HL-60/S4 (cell line): ENCODE measurements at regions not wholly inside any gene's neighbourhood (a gene's known extent, or its start where the extent isn't known, plus 50 kb on each side); places are given as distances from the start of the nearest gene placed in this dataset.
"Not testable (repeated sequence)": the region's sequence is repeated elsewhere in the genome, so short reads cannot be mapped to it uniquely, and the experiment has no call there.

Source experiments
- in situ Hi-C: fragments of 300-500 bp; cut with MboI; formaldehyde crosslinking; loops from 2 replicates; pipeline ENCODE4 v1.14.3; 2022; ENCODE audit warnings: low sequenced_read_pairs

DNA sequence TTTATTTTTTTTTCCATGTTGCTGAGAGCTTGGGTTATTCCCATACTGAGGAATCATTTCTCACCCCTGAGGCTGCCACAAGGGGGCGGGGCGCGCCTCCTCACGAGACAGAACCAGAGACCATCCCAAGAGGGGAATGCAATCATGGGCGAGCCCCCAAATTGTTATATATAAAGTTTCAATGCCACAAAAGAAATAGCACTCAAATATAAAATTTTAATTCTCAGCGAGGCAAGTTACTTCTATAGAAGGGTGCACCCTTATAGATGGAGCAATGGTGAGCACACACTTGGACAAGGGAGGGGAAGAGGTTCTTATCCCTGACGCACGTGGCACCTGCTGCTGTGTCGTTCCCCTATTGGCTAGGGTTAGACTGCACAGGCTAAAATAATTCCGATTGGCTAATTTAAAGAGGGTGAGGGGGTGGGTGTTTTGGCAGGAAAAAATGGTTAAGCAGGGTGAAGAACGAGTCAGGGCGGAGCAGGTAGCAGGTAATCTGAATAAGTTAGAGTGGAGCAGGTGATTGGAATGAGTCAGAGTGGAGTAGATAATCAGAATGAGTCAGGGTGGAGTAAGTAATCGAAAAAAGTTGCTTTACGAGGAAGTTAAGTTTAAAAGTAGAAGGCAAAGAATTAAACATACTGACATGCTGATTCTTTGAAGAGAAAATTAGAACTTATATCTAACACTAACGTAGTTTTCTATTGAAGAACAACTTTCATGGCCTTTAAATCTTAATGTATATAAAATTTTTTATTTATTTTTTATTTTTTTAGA, 177.5 kb downstream of the MTCL1 start:
- in situ Hi-C loops: no loop called here

DNA sequence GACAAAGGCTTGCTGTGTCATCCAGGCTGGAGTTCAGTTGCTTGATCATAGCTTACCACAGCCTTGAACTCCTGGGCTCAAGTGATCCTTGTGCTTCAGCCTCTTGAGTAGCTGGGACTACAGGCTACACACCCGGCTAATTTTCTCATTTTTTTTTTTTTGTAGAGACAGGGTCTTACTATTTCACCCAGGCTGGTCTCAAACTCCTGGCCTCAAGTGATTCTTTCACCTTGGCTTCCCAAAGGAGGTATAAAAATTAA, 178.0 kb downstream of the MTCL1 start:
- in situ Hi-C loops: no loop called here

DNA sequence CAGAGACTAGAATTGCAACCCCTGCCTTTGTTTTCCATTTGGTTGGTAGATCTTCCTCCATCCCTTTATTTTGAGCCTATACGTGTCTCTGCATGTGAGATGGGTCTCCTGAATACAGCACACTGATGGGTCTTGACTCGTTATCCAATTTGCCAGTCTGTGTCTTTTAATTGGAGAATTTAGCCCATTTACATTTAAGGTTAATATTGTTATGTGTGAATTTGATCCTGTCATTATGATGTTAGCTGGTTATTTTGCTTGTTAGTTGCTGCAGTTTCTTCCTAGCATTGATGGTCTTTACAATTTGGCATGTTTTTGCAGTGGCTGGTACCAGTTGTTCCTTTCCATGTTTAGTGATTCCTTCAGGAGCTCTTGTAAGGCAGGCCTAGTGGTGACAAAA, 182.5 kb downstream of the MTCL1 start:
- in situ Hi-C loops: not testable (repeated sequence)

DNA sequence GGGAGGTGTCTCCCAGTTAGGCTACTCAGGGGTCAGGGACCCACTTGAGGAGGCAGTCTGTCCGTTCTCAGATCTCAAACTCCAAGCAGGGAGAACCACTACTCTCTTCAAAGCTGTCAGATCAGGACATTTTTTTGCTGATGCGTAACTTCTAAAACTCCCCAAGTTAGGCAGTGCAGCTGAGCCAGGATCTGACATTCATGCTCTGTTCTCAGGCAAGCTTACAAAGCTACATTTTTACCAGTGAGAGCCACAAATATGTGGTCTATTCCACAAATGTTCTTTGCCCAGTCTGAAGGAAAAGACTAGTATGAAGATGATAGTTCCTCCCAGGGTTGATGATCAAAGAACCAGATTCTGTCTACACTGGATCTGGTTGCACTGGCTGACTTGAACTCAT, 184.1 kb downstream of the MTCL1 start:
- in situ Hi-C loops: no loop called here

DNA sequence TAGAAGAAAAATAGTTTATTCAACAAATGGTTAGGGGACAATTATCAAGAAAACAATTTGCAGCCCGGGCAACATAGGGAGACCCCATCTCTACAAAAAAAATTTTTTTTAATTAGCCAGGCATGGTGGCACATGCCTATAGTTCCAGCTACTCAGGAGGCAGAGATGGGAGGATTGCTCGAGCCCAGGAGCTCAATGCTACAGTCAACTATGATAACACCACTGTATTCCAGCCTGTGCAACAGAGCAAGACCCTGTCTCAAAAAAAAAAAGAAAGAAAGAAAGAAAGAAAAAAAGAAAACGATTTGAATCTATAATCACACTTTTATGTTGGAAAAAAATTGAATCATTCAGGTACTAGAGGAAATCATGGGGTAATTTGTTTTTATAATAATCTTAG, 185.1 kb downstream of the MTCL1 start:
- in situ Hi-C loops: not testable (repeated sequence)

DNA sequence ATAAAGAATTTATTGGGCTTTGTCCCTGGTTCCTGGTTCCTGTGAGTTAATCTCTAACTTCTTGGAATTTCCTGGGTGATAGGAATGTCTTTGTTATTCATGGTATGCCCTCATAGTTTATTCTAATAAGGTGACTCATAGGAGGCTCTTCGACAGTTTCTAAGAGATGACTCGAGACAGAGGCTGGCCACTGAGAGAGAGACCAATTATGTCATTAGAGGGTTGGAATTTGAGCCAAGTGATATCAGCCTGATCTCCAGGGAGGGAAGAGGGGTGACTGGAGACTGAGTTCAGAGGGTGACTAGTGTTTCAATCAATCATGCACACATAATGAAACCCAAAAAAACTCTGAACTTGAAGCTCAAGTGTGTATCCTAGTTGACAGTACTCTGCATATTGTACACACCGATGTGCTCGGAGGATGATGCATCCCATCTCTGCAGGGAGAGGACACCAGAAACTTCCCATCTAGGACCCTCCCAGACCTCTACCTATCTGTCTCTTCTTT, 185.7 kb downstream of the MTCL1 start:
- in situ Hi-C loops: no loop called here

DNA sequence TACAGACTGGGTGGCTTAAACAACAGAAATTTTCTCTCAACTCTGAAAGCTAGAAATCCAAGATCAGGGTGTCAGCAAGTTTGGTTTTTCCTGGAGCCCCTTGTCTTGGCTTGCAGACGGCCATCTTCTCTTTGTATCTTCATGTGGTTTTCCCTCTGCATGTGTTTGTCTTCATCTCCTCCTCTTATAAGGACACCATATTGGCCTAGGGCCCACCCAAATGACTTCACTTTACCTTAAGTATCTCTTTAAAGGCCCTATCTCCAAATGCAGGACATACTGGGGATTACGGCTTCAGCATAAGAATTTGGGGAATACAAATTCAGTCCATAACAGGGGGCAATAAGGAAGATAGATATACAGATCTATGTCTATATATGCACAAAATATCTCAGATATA, 187.9 kb downstream of the MTCL1 start:
- in situ Hi-C loops: no loop called here

DNA sequence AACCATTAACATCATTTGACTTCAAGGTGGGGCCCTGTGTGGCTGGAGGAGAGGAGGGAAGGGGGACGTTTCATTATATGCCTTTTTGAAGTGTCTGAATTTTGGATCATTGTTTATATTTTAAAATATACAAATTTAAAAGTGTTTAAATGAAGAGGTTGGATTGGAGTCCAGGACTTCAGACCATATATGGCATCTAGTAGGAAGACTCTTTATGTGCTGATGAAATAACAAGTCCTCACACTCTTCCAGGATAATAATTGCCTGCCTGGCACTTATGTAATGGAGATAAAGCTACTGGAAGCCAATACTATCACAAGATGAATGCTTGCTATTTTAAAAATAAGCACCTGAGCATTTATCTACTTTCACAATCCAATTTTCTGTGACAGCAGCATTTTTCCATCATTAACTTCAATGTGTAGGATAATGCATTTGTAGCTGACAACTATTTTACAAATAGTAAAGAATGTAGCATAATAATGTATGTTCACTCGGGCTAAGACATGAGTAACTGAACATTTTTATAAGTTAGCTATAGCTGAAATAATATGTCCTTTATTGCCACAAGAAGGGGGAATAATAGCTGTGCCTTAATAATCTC, 188.4 kb downstream of the MTCL1 start:
- in situ Hi-C loops: no loop called here

DNA sequence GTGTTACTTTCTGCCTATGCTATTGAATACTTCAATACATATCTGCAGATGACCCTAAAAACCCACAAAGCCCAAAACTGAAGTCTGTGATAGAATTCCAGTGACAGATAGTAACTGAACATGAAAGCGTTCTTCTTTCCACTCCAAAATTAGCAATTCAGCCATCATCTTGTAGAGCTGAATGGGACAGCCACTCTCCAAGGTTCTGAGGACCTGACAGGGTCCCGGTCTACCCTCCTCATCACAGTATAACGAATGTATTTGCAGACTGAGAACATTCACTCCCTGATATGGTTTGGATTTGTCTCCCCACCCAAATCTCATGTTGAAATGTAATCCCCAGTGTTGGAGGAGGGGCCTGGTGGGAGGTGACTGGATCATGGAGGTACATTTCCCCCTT, 189.5 kb downstream of the MTCL1 start:
- in situ Hi-C loops: no loop called here

DNA sequence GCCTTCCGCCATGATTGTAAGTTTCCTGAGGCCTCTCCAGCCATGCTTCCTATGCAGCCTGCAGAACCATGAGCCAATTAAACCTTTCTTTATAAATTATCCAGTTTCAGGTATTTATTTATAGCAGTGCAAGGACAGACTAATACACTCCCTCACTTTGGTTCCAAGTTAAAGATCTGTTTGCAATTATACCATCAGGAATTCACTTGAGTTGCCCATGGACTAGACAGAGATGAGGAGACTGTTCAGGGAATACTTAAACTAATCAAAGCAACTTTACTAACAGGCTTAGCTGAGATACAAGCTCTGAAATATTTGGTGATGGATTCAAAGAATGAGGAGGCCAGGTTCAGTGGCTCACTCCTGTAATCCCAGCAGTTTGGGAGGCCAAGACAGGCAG, 190.0 kb downstream of the MTCL1 start:
- in situ Hi-C loops: no loop called here

DNA sequence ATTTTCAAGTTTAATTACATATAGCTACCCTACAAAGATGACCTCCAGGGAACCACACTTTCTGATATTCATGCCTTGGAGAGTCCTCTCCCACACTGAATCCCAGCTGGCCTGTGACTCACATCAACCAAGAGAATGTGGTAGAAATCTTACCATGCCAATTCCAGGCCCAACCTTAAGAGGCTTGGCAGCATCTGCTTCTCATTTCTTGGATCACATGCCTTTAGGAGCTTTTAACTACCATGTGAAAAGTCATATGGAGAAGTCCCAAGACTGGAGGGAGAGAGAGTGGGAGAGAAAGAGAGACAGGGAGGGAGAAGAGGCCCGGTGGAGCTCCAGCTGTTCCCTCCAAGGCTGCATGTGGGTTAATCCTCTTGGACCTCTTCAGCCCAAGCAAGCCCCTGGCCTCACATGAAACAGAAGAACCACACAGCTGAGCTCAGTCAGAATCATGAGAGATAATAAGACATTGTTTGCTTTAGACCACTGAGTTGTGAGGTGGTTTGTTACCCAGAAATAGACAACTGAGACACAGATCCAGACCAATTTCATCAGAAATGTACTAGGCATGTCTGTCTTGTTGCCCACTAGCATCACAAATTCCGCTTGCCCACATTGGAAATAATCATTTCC, 190.7 kb downstream of the MTCL1 start:
- in situ Hi-C loops: no loop called here

DNA sequence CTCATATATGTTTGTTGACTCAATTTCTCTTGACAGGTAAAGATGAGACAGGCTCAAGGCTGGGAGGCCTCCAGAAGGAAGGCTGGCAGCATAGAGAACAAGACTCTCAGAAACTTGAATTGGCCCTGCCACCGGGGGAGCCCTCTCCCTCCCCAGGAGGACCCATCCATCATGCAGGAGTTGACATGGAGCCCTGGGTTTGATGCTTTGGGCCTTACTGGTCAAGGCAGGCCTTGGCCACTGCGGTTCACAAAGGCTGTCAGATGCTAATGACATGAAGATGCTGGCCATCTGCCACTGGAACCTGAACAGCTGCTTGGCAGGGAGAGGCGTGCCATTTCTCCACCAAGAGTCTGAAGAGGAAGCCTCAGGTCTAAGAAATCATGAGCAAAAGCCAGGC, 193.6 kb downstream of the MTCL1 start:
- in situ Hi-C loops: no loop called here

DNA sequence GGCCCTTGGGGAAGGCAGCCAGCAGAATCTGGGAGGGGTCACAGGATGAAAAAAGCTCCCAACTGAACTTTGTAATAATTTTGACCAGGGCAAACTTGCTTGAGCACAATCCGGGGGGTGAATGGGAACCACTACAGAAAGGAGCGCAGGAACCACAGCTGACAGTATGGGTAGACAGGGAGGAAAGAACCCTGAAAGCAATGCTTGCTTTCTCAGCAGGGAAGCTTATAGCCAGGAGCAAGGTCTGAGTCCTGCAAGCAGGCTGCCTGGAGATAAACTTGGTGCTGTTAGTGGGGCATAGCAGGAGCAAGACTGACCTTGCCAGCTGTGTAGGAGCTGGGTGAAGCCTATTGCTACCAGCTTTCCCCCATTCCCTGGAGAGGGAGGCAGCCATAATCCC, 195.2 kb downstream of the MTCL1 start:
- in situ Hi-C loops: no loop called here

DNA sequence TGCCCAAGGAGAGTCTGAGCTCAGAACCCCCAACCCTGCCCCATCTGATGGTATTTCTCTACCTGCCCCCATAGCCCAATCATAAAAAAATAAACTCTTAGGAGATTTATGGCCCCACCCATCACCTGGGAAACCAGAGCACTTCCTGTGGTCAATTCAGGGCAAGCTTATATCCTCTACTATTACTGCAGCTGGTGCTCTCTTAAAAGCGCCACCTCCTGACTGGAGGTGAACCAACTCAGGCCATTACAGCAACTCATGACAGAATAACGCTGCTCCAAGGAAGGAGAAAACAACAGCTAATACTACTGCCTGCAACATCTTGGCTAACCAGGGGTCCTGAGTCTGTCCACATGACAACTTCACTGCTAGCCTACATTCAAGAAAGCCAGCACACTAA, 195.7 kb downstream of the MTCL1 start:
- in situ Hi-C loops: no loop called here

DNA sequence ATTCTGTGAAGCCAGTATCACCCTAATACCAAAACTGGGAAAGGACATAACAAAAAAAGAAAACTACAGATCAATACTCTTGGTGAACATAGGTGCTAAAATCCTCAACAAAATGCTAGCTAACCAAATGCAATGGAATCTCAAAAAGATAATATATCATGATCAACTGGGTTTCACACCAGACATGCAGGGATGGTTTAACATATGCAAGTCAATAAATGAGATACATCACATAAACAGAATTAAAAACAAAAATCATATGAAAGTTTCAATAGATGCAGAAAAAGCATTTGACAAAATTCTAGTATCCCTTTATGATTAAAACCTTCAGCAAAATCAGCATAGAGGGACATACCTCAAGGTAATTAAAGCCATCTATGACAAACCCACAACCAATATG, 198.2 kb upstream of the NDUFV2 start:
- in situ Hi-C loops: no loop called here

DNA sequence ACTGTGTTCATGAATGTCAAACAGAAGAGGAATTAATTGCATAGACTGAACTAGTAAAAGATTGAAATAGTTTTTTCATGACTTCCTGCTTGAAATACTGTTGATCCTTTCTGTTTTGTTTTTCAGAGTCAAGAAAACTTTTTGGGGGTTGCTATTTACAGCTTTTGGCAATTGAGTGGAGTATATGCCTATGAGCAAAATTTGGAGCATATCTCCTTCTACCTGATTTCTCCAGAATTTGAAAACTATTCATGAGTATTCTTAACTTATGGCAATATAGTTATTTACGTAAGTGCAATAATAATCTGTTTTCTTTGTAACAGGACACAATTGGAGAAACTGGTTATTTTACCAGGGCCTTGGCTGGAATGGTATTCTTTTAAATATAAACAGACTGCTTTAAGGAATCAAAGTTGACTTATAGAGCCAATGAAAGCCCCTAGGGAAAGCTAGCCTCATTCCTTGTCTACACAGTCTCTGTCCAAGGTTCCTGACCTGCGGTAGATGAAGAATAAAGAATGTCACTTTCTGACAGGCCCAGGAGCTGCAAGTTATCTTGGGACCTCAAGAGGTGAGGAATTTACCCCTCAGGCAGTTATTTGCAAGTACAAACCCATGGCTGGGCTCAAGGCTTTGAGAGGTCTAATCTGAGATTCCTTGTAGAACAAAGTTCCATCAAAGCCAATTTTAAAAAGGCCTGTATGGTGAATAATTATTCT, 193.5 kb upstream of the NDUFV2 start:
- in situ Hi-C loops: no loop called here

DNA sequence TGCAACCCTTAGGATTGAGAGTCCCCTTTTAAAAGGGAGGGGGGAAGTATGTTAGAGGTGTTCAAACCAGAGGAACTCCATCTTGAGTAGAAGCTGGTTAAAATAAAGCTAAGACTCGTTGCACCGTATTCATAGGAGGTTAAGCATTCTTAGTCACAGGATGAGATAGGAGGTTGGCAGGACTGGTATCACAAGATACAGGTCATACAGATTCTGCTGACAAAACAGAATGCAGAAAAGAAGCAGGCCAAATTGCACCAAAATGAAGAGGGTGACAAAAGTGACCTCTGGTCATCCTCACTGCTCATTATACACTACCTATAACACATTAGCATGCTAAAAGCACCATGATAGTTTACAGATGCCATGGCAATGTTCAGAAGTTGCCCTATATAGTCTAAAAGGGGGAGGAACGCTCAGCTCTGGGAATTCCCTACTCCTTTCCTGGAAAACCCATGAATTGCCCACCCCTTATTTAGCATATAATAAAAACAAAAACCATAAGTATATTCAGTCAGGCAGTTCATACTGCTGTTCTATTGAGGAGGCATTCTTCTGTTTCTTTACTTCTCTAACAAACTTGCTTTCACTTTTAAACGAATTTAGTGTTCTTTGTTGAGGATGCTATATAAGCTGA, 192.2 kb upstream of the NDUFV2 start:
- in situ Hi-C loops: no loop called here

DNA sequence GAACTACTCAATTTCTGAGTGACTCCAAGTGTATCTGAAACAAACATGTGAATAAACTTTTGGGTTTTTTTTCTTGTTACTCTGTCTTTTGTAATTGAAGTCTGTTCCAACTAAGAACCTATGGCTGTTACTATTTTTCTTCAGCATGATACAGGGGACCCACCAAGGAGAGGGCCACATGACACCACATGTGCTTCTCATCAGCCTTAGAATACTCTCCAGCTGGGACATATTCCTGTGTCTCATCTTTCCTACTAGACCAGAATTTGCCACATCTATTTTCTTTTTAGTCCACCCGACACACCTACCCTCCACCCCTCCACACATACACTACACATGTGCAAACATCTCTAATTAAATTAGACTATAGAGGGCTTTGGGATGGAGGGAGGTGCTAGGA, 191.7 kb upstream of the NDUFV2 start:
- in situ Hi-C loops: no loop called here

DNA sequence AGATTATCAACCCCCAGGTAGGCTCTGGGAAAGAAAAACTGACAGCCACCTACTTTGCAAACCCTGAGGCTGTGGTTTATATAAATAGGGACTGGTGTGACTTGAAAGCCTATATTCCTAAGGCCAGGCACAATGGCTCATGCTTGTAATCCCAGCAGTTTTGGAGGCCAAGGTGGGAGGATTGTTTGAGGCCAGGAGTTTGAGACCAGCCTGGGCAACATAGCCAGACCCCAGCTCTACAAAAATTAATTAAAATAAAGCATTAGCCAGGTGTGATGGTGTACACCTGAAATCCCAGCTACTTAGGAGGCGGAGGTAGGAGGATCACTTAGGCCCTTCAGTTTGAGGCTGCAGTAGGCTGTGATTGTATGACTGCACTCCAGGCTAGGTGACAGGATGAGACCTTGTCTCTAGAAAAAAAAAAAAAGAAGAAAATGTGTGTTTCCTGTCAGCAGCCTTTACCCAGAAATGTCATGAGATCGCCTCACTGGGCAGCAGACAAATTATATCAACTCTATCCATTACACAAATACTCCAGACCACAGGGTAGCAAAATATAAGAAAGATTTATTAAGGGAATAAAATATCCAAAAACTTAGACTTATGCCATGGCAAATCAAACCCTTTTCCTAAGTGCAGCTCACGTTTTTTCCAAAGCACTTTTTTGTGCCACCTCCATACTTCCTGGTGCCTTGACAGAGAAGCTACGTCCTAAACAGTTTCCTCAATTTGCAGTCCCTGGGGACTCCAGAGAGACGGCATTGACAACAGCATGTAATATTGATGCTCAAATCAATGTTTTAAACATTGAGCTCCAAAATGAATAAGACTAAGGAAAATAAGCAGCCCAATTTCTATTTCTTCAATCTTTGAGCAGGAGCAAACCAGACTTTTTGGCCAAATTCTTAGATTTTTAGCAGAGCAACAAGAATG, 190.8 kb upstream of the NDUFV2 start:
- in situ Hi-C loops: no loop called here
